ENCODE measurements at regions not wholly inside any gene's neighbourhood (a gene's known extent, or its start where the extent isn't known, plus 50 kb on each side); places are given as distances from the start of the nearest gene placed in this dataset.
A peak's percentile ranks its signal among the peaks of the same experiment; 100 is the strongest.
"Not testable (repeated sequence)": the region's sequence is repeated elsewhere in the genome, so short reads cannot be mapped to it uniquely, and the experiment has no call there.

DNA sequence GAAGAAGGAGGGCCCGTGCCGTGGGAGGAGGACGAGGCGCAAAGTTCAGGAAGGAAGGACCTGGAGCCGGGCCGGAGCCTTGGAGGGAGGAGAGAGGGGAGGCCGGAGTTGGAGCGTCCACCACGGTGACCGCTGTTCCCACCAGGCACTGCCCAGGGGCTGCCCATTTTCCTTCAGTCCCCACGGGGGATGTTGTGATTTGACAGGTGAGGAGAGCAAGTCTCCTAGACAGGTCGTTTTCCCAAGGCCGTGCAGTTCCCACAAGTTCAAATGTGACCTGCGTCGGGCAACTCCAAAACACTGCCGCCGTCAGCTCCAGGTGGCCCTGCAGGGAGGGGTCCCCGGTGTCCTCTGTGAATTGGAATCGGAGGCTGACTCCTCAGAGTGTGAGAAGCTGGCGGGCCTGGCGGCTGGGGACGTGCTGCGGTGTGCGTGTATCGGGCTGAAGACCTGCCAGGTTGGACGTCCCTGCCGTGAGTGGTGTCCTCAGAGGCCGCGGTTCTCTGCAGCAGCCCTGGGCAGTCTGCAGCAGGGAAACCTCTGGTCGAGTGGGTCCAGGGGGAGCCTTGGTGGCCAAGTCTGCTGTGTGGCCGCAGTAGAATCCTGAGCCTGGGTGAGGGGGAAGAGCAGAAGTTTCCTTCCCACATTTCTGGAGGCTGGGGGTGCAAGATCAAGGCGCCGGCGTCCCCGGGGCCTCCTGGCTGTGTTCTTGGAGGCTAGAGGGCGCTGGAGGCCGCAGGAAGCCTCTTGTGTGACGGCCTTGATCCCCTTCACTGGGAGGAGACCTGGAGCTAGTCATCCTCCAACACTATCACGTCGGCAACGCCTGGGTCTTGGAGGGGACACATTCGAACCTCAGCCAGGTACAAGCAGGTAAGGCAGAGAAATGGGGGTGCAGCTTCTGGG, 115.1 kb upstream of the FRMD1 start:
- no peak for DNase-seq (ENCODE audit: low spot score)

DNA sequence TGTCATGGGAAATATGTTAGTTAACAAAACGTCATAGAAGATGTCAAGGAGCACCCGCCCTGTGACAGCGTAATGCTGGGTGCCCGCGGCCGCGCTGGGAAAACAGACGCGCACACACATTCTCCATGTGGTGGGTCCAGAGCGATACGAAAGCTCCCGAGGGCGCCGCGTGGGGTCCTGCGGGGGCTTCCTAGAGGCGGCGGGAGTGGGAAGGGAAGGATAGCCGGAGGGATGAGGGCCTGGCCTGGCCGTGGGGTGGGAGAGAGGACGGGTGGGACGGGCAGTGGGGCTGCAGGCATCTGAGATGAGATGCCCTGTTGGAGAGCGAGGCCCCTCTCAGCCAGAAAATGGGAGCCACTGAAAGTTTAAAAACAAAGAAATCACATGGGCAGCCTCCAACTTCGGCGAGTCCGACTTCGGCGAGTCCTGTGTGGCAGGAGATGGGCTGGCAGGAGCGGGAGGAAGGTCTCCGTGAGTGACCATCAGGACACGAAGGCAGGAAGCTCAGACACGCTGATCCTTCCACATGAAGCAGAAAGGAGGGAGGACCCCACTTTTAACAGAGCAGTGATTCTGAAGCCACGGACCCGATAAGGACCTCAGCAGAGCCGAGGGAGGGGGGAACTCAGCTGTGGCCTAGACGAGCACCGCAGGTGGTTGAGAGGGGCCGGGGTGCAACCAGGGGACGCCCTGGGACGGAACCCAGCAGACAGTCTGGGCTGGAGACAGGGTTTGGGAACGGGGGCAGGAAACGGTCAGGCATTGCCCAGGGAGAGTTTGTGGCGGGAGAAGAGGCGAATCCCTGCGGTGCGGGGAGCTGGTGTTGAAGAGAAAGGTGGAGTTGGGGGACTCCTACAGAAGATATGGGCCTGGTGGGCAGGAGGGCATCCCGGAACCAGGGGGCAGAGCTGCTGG, 114.1 kb upstream of the FRMD1 start:
- DNase-seq (ENCODE audit: low spot score): peak; percentile 72

GRCh38 chr6:168192195-168192900, 113.3 kb upstream of the FRMD1 start:
- DNase-seq (ENCODE audit: low spot score): peak; percentile 59

DNA sequence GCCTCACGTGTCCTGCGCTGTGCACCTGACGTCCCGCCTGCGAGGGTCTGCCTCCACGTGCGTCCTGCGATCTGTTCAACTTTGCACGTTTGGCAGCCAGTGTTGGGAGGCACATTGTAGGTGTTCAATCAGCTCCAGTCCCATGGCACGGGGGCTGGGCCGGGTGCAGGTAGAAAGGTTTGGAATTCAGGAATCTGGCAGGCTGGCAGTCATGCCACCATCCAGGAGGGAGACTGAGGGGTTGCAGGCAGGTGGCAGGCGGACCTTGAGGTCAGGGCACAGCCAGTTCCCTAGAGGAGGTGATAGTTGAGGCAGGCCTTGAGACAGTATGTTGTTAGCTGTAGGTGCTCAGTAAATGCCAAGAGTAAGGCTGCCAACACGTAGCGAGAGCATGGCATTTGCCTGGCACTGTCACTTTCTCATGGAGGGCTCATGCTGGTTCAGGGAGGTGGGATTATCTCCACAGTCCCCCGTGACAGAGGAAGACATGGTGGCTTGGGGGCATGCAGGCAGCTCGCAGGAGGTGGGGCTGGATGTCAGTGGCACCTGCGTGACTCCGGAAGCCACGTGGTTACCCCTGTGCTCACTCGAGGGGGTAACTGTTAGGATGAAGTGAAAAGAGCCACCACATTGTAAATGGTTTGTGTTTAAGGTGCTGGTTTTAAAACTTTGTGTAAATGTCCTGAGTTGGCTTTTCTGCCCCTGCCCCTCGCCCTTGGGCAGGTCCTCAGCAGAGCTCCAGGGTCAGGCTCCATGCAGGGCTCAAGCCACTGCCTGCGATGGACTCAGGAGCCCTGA, 111.8 kb upstream of the FRMD1 start:
- DNase-seq (ENCODE audit: low spot score): peak; percentile 49

- no peak for DNase-seq (ENCODE audit: low spot score)
These were observed 111.0 kb upstream of the FRMD1 start for GRCh38 chr6:168190014-168190405.

DNA sequence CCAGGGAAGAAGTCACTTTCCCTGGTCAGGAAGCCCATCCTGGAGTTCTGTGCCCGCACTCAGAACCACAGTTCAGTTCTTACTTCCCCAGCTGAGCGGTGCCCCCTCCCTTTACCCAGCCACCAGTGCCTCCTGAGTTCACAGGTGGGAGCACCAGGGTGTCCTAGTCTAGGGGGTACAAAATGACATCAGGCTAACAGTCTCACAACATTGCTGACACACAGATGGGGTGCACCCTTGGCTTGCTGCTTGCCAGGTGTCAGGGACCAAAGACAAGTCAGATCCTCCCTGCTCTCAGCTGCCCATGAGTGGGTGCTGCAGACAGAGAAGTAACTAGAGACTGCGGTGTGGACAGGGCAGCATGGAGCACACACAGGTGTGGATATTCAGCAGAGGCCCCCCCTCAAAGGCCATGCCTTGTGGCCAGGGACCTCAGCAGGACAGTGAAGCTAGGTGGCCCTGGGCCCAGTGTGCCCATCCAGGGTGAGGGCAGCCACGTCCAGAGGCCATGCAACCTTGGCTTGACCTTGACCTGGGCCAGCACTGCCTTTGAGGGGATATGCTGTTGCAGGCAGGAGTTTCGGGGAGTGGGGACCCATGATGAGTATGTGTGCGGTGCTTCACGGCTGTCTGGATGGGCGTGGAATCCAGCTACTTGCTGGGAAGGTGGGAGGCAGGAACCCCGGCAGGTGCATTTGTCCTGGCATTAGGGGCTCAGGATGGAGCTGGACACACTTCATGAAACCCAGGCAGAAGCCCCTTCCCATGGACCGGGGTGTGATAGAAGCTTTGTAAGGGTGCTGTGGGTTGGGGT, 110.4 kb upstream of the FRMD1 start:
- no peak for DNase-seq (ENCODE audit: low spot score)

DNA sequence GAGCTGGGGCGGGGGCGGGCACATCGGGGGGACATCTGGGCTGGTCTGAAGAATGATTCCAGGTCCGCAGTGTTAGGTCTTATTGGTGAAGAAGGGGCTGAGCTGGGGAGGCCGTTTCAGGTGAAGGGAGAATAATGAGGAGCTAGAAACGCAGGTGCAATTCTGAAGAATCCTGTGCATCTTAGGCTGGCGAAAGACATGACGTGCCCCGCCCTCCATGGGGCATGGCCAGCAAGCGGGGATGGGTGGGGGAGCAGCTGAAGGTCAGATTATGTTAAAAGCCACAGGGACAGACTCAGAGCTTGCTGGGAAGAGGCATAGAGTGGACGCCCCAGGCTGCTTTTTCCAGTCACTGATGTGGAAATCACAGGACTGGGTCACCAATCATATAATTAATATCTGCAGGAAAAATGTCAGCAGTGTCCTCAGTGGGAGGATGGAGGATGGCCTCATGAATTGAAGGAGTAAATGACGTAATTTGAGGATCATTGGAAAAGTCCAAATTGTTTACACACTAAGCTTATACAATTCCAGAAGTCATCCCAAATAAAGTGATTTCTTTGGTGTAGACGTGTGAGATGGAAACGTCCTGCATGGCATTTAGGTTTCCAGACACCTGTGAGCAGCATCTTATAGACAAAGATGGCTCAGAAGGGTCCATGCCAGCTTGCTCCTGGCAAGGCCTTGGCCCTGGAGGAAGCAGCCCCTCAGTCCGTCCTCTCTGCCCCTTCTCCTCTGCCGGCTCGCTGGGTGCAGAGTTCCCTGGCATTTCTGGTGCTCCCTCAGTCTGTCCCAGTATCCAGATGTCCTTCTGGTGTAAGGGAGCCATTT, 109.6 kb upstream of the FRMD1 start:
- DNase-seq (ENCODE audit: low spot score): no peak

DNA sequence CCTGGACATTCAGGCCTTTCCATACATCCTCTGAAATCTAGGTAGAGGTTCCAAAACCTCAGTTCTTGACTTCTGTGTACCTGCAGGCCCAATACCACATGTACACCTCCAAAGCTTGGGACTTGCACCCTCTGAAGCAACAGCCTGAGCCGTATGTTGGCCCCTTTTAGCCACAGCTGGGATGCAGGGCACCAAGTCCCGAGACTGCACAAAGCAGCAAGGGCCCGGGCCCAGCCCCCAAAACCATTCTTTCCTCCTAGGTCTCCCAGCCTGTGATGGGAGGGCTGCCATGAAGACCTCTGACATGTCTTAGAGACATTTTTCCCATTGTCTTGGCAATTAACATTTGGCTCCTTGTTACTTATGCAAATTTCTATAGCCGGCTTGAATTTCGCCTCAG, 107.4 kb upstream of the FRMD1 start:
- no peak for DNase-seq (ENCODE audit: low spot score)

DNA sequence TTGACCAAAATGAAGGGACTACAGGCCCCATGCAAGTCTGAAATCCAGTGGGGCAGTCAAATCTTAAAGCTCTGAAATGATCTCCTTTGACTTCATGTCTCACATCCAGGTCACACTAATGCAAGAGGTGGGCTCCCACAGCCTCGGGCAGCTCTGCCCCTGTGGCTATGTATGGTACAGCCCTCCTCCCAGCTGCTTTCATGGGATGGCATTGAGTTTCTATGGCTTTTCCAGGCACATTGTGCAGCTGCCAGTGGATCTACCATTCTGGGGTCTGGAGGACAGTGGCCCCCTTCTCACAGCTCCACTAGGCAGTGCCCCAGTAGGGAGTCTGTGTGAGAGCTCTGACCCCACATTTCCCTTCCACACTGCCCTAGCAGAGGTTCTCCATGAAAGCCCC, 107.0 kb upstream of the FRMD1 start:
- not testable (repeated sequence) for DNase-seq (ENCODE audit: low spot score)

- no peak for DNase-seq (ENCODE audit: low spot score)
These were observed 105.7 kb upstream of the FRMD1 start for GRCh38 chr6:168184701-168185100.

GRCh38 chr6:168183613-168183970, 104.6 kb upstream of the FRMD1 start:
- DNase-seq (ENCODE audit: low spot score): no peak

DNA sequence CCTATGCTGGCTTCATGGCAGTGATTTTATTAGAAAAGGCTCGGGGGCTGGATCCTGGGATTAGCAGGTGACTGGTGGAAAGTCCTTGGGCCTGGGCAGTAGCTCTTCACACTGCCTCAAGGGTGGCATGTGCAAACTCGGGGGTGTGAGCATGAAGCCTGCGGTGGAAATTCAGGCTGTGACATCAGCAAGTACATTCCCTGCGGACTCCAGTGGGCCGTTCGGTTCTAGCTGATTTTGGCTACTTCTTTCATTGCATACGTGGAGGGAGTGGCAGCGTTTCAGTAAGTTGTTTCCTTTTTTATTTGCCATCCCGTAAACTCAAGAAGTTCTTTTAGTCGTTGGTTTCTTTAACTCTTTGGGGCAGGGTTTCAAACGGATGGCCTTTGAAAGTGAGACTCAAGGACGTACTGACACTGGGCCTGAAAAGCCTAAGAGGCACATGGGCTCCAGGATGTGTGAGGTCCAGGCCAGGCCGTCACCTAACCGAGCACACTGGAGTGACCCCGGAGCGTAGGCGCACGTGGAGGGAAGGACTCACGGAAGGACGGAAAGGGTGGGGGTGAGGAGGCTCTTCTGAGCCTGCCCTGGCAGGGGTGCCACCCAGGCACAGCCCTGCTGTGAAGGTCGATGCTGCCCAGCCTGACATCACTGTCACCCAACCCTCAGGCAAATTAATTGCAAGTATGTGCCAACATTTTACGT, 104.0 kb upstream of the FRMD1 start:
- no peak for DNase-seq (ENCODE audit: low spot score)

GRCh38 chr6:168182366-168182765, 103.4 kb upstream of the FRMD1 start:
- no peak for DNase-seq (ENCODE audit: low spot score)

- no peak for DNase-seq (ENCODE audit: low spot score)
These were observed 102.9 kb upstream of the FRMD1 start for GRCh38 chr6:168181876-168182275.

DNA sequence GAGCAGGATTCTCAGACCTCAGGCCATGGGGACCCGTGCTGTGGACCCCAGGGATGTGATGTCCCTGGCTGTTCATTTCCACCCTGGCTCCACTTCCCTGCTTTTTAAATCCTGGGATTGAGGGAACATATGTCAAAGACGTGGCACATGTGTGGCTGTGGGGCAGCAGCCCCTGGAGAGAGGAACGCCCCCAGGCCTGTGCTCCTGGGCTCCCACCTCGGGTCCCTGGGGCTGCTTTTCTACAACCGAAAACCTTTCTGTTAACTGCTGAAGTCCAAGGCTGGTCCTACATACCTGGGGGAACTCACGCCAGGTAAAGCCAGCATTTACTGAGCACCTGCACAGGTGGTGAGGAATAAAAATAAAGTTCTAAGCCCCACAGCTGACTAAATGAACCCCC, 102.3 kb upstream of the FRMD1 start:
- no peak for DNase-seq (ENCODE audit: low spot score)

DNA sequence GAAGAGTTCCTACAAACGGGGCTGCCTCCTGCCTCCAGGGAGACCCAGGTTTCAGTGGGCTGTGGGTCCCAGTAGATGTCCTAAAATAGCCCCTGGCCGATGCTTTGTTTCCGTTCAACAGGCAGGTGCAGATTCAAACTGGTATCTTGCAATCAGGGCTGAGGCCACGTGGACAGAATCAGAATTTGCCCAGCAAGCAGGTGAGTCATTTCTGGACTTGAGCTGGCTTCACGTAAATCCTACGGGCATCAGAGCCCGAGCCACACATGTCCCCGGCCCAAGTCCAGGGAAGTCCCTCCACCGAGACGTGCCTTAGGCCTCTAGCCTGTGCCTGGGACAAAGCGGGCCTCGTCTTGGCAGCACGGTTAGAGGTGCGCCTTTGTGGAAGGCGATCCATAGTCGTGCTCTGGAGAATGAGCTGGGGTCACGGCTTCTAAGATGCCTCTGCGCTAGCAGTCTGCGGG, 101.6 kb upstream of the FRMD1 start:
- DNase-seq (ENCODE audit: low spot score): peak; percentile 76

DNA sequence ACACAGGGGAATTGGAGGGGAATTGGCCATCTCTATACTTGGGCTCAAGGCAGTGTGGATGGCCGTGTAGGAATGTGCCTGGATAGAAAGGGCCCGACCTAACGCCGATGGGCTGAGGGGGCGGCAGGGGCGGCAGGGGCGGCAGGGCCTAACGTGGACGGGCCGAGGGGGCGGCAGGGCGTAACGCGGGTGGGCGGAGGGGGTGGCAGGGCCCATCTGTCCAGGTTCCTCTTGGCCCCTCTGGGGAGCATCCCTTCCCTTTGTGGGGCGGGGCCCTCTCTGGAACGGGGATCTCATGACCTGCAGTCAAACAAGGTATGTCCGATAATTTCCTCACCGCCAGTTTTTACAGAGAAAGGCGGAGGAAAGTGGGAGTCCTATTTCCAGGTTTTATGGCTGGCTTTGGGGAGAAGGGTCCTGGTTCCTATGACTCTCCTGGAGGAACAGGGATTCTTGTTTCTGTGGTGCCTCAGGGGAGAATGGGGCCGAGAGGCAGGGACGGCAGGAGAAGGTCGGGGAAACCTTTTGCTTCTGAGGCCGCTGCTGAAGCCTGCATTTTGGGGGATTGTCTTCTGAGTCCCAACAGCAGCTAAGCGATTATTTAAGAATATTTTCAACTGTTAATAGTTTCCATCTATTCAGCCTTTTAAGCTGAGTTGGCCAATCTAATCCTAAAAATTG, 100.8 kb upstream of the FRMD1 start:
- DNase-seq (ENCODE audit: low spot score): peak; percentile 86

DNA sequence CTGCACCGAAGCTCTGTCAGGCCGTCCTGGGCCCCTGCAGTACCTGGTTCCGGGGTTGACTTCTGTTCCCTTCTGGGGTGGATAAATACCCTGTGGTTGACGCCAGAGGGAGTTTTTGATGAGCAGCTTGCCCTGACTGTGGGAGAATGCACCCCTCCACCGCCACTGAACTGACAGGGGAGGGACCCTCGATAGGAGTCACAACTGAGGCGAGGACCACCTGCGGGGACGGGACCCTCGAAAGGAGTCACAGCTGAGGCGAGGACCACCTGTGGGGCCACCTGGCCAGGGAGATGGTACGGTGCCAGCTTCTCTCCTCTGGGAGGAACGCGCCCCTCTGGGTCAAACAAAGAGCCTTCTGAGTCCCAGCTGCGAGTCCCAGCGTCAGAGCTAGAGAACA, 100.1 kb upstream of the FRMD1 start:
- peak; percentile 81 for DNase-seq (ENCODE audit: low spot score)
